HL-60 (cell line): ENCODE measurements at regions not wholly inside any gene's neighbourhood (a gene's known extent, or its start where the extent isn't known, plus 50 kb on each side); places are given as distances from the start of the nearest gene placed in this dataset.

ENCODE experiments used
- CTCF ChIP-seq: IDR thresholded peaks from one replicate; pipeline ENCODE4 v1.5.1; 2011; ENCODE audit warnings: low read length, control low read depth, inconsistent platforms; ENCODE audit not compliant: insufficient read depth
- REST ChIP-seq: IDR thresholded peaks from 2 replicates; pipeline ENCODE4 v1.6.1; 2012; ENCODE audit warnings: low read depth; ENCODE audit not compliant: insufficient replicate concordance

GRCh38 chr11:116171271-116172140 lies 601.3 kb downstream of the BUD13 start:
- TF ChIP-seq CTCF (no peak), REST (no peak)
